ENCODE measurements at regions not wholly inside any gene's neighbourhood (a gene's known extent, or its start where the extent isn't known, plus 50 kb on each side); places are given as distances from the start of the nearest gene placed in this dataset.

DNA sequence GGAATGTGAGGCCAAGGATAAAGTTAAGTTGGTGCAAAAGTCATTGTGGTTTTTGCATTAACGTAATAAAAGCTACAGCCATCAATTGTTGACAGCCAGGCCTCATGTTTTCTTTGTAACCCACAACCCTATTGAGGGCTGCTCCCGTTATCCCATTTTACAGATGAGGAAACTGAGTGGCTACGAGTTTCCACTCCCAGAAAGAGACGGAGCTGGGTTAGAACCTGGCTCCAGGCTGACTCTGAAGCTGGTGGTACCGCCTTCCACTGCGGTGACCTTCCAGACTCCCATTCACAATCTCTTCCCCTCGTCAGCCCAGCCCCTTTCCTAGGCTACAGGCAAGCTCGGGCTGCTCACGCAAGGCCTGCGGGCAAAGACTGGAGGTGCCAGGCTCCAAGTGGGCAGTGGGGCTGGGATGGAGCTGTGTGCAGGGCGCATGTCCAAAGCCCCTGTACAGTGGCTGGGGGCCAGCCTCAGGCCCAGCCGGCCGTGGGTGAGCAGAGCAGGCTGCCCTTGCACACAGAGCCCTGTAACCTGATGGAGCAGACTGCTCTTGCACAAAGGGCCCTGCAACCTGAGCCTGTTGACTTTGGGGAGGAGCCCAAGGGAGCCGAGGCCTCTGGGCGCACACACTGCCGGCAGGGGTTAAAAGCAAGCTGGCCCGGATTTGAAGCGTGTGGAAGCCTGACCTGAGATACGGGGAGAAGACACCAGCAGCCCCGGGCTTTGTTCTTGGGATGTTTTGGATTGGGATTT is 97.4 kb upstream of the TMPRSS2 start:
- DNase-seq (no peak), ATAC-seq (no peak)
- no peaks in the 10 kb centered on the region for H3K36me3 ChIP-seq
- peaks cover 0 to 72% (median 35%) of the 10 kb centered on the region in 7 donors for H3K27me3 ChIP-seq
- peaks cover 0 to 6% (median 0%) of the 10 kb centered on the region in 9 donors for H3K4me1 ChIP-seq
- H3K9me3 ChIP-seq, result no peaks in the 10 kb centered on the region
- 75 to 80% methylated on average over 20 of the region's 20 CpGs for WGBS, 2 donors
- H3K4me3 ChIP-seq, result no peak overlapping the region
- intact Hi-C loops (cut with DNase I), result no loop called here
- H3K27ac ChIP-seq, result no peak overlapping the region
- TF ChIP-seq, protein P1, sequence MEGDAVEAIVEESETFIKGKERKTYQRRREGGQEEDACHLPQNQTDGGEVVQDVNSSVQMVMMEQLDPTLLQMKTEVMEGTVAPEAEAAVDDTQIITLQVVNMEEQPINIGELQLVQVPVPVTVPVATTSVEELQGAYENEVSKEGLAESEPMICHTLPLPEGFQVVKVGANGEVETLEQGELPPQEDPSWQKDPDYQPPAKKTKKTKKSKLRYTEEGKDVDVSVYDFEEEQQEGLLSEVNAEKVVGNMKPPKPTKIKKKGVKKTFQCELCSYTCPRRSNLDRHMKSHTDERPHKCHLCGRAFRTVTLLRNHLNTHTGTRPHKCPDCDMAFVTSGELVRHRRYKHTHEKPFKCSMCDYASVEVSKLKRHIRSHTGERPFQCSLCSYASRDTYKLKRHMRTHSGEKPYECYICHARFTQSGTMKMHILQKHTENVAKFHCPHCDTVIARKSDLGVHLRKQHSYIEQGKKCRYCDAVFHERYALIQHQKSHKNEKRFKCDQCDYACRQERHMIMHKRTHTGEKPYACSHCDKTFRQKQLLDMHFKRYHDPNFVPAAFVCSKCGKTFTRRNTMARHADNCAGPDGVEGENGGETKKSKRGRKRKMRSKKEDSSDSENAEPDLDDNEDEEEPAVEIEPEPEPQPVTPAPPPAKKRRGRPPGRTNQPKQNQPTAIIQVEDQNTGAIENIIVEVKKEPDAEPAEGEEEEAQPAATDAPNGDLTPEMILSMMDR (IDR thresholded peaks at IDR 0.05), result no peak

DNA sequence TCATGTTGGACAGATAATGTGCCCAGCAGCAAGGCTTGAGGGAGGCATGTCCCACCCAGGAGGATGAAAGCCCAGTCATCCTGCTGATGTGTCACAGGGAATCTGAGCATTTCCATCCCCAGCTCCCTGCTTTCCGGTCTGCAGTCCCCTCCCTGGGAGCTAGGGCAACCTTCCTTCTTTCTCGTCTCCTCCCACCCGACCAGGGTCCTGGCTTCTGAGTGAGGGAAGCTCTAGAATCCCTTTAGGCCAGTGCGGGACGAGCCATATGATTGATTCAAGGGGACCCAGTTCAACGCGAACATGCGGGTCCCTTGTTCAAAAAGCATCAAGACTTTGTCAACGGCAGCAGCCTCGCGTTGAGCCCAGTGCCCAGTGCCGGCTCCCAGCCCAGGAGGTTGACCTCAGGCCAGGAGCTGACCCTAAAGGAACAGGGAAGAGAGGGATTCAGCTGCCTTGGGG is 96.7 kb upstream of the TMPRSS2 start:
- no peak for DNase-seq
- TF ChIP-seq, protein P1 (IDR thresholded peaks at IDR 0.05), result no peak
- H3K4me1 ChIP-seq, result peaks cover 0 to 6% (median 0%) of the 10 kb centered on the region in 9 donors

DNA sequence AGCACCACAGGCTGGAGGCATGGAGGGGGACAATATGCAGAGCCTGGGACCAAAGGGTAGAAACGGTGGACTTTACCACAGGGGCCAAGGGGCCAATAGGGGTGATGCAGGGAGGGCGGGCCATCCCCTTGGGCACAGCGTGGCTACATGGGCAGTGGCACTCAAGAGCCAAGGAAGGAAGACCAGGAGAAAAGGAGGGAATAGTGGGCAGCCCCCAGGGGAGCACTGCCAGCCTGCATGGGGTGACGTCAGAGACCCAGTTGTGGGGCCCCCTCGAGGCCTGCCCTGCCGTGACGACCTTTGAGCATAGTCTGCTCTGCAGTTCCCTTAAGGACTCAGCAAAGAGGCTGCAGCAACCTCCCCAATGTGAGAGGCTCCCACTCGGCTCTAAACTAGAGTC is 95.5 kb upstream of the TMPRSS2 start:
- WGBS, 2 donors, result 71 to 72% methylated on average over 7 to 8 of the region's 8 CpGs
- intact Hi-C loops (cut with DNase I), result no loop called here
- Histone ChIP-seq H3K36me3 (no peaks in the 10 kb centered on the region), H3K27me3 (peaks cover 0 to 53% (median 22%) of the 10 kb centered on the region in 7 donors), H3K27ac (no peak overlapping the region), H3K4me3 (no peak overlapping the region), H3K4me1 (peaks cover 0 to 6% (median 0%) of the 10 kb centered on the region in 9 donors), H3K9me3 (no peaks in the 10 kb centered on the region)
- TF ChIP-seq, protein P1 (IDR thresholded peaks at IDR 0.05), result no peak
- ATAC-seq, result no peak
- DNase-seq, result no peak

More for the DNA sequence above, 96.7 kb upstream of the TMPRSS2 start:
- Histone ChIP-seq H3K27me3 (peaks cover 0 to 64% (median 27%) of the 10 kb centered on the region in 7 donors), H3K4me3 (no peak overlapping the region), H3K9me3 (no peaks in the 10 kb centered on the region), H3K27ac (no peak overlapping the region), H3K36me3 (no peaks in the 10 kb centered on the region)
- ATAC-seq, result no peak
- intact Hi-C loops (cut with DNase I), result no loop called here
- WGBS, 2 donors, result 69 to 72% methylated on average over 12 of the region's 12 CpGs

DNA sequence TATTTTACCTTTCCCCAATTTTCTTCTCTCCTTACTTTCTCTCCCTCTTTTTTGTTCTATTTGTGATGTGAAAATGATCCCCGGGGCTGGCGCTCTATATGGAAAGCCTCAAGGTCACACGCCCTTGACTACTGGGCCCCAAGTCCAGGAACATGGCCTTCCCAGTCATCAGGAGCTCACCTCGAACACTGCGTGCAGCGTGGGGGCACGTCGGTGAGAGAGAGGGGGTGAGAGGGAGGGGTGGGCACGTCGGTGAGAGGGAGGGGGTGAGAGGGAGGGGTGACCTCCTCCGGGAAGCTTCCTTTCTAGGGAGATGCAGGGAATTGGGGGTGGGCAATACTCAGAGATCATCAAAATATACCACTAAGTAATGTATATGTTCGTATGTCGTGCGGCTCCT is 94.6 kb upstream of the TMPRSS2 start:
- 71 to 72% methylated on average over 14 of the region's 14 CpGs for WGBS, 2 donors
- ATAC-seq, result no peak
- TF ChIP-seq, protein P1 (IDR thresholded peaks at IDR 0.05), result no peak
- peaks cover 0 to 6% (median 0%) of the 10 kb centered on the region in 9 donors for H3K4me1 ChIP-seq
- H3K9me3 ChIP-seq, result no peaks in the 10 kb centered on the region
- no peak for DNase-seq
- no peak overlapping the region for H3K27ac ChIP-seq
- H3K36me3 ChIP-seq, result no peaks in the 10 kb centered on the region
- intact Hi-C loops (cut with DNase I), result no loop called here
- peaks cover 0 to 45% (median 21%) of the 10 kb centered on the region in 7 donors for H3K27me3 ChIP-seq
- H3K4me3 ChIP-seq, result no peak overlapping the region

Measured in heart right ventricle (tissue), 16 donors.